HepG2 (cell line): ENCODE measurements at regions not wholly inside any gene's neighbourhood (a gene's known extent, or its start where the extent isn't known, plus 50 kb on each side); places are given as distances from the start of the nearest gene placed in this dataset.

Experiments used
- ELF1 ChIP-seq: sonication (generic); formaldehyde crosslinking; IDR thresholded peaks from 2 replicates; pipeline ENCODE4 v1.4.0; 2020; ENCODE audit warnings: missing genetic modification reagents
- HDAC2 ChIP-seq: sonication (generic); formaldehyde crosslinking; IDR thresholded peaks from 2 replicates; pipeline ENCODE4 v1.4.0; 2020; ENCODE audit warnings: missing genetic modification reagents
- KLF9 ChIP-seq: IDR thresholded peaks from 2 replicates; pipeline ENCODE4 v1.6.1; 2016; ENCODE audit warnings: low read depth
- NFKBIZ ChIP-seq: IDR thresholded peaks from 2 replicates; pipeline ENCODE4 v1.6.1; 2018; ENCODE audit warnings: missing genetic modification reagents, missing compliant biosample characterization
- ZBTB7B ChIP-seq: sonication (generic); formaldehyde crosslinking; IDR thresholded peaks from 2 replicates; pipeline ENCODE4 v1.4.0; 2020; ENCODE audit warnings: missing genetic modification reagents
- ZNF12 ChIP-seq: sonication (generic); formaldehyde crosslinking; IDR thresholded peaks from 2 replicates; pipeline ENCODE4 v1.5.0; 2020; ENCODE audit warnings: missing genetic modification reagents
- ZNF280B ChIP-seq: sonication (generic); formaldehyde crosslinking; IDR thresholded peaks from 2 replicates; pipeline ENCODE4 v1.5.0; 2020; ENCODE audit warnings: missing genetic modification reagents, mild to moderate bottlenecking, borderline replicate concordance
- ZNF280D ChIP-seq: sonication (generic); formaldehyde crosslinking; IDR thresholded peaks from 2 replicates; pipeline ENCODE4 v1.5.1; 2020; ENCODE audit warnings: mild to moderate bottlenecking, missing genetic modification reagents
- ZNF574 ChIP-seq: sonication (generic); formaldehyde crosslinking; IDR thresholded peaks from 2 replicates; pipeline ENCODE4 v1.4.0; 2020; ENCODE audit warnings: missing genetic modification reagents
- TF ChIP-seq, protein P1 (sequence below): IDR thresholded peaks from 2 replicates; pipeline ENCODE4 v1.6.1; 2018; ENCODE audit warnings: missing genetic modification reagents
- TF ChIP-seq, protein P2 (sequence below): sonication (generic); formaldehyde crosslinking; IDR thresholded peaks from 2 replicates; pipeline ENCODE4 v1.5.0; 2020; ENCODE audit warnings: missing genetic modification reagents, mild to moderate bottlenecking, borderline replicate concordance

- TF ChIP-seq ZNF574 (CRISPR knock-in tag) (peak; percentile 25; the same call in 1 of the 2 replicates), ELF1 (CRISPR knock-in tag) (0 out of 2 replicates have a peak, but pooled peaks have one; percentile 24), ZNF280D (no peak), ZNF12 (CRISPR knock-in tag) (peak; percentile 59; the same call in 1 of the 2 replicates), HDAC2 (CRISPR knock-in tag) (0 out of 2 replicates have a peak, but pooled peaks have one; percentile 37), ZBTB7B (CRISPR knock-in tag) (0 out of 2 replicates have a peak, but pooled peaks have one; percentile 26), NFKBIZ (CRISPR knock-in tag) (no peak), ZNF280B (no peak), KLF9 (CRISPR knock-in tag) (0 out of 2 replicates have a peak, but pooled peaks have one; percentile 28)
- TF ChIP-seq, protein P1, sequence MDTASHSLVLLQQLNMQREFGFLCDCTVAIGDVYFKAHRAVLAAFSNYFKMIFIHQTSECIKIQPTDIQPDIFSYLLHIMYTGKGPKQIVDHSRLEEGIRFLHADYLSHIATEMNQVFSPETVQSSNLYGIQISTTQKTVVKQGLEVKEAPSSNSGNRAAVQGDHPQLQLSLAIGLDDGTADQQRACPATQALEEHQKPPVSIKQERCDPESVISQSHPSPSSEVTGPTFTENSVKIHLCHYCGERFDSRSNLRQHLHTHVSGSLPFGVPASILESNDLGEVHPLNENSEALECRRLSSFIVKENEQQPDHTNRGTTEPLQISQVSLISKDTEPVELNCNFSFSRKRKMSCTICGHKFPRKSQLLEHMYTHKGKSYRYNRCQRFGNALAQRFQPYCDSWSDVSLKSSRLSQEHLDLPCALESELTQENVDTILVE (CRISPR knock-in tag), result peak; percentile 60; the same call in 1 of the 2 replicates
- TF ChIP-seq, protein P2, sequence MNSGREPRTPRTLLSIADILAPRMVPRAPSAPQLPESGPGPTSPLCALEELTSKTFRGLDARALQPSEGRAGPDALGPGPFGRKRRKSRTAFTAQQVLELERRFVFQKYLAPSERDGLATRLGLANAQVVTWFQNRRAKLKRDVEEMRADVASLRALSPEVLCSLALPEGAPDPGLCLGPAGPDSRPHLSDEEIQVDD (CRISPR knock-in tag), result no peak
Observed at GRCh38 chr2:168348076-168348475, 100.7 kb upstream of the STK39 start (continued).
